ENCODE measurements at regions not wholly inside any gene's neighbourhood (a gene's known extent, or its start where the extent isn't known, plus 50 kb on each side); places are given as distances from the start of the nearest gene placed in this dataset.

- Histone ChIP-seq H3K9me3 (ENCODE audit: control insufficient read depth in 1 of 2, insufficient read depth in 1 of 2, low read length in 2 of 2) (no peaks in the 10 kb centered on the region), H3K36me3 (ENCODE audit: insufficient read depth, low read length) (no peaks in the 10 kb centered on the region), H3K27me3 (ENCODE audit: control insufficient read depth in 1 of 2, insufficient read depth in 2 of 2, low read length in 2 of 2) (no peaks in the 10 kb centered on the region), H3K4me1 (ENCODE audit: insufficient read depth, low read length) (no peaks in the 10 kb centered on the region), H3K27ac (ENCODE audit: low read depth in 1 of 2, low read length in 2 of 2) (no peak overlapping the region), H3K4me3 (ENCODE audit: low read length) (no peak overlapping the region)
- Mint-ChIP-seq H3K27me3 (peaks cover 6% of the 10 kb centered on the region), H3K36me3 (ENCODE audit: low read depth) (no peaks in the 10 kb centered on the region), H3K4me1 (ENCODE audit: low read depth) (no peaks in the 10 kb centered on the region), H3K4me3 (no peak overlapping the region), H3K9me3 (no peaks in the 10 kb centered on the region), H3K27ac (no peak overlapping the region)
- ChIA-PET CTCF (no interaction called here), POLR2A (no interaction called here)
- intact Hi-C loops (cut with DNase I, micrococcal nuclease) = no loop called here
- no peak for TF ChIP-seq CTCF (IDR thresholded peaks at IDR 0.05)
- ATAC-seq (ENCODE audit: poor library complexity) = no peak
- no peak for DNase-seq
Observed at GRCh38 chr10:61350794-61351193, 102.4 kb downstream of the TMEM26 start.

GRCh38 chr10:61350068-61350467 lies 103.1 kb downstream of the TMEM26 start:
- TF ChIP-seq CTCF (IDR thresholded peaks at IDR 0.05) = no peak
- H3K27me3 Mint-ChIP-seq = peaks cover 6% of the 10 kb centered on the region
- Histone ChIP-seq H3K27ac (ENCODE audit: low read depth in 1 of 2, low read length in 2 of 2) (no peak overlapping the region), H3K27me3 (ENCODE audit: control insufficient read depth in 1 of 2, insufficient read depth in 2 of 2, low read length in 2 of 2) (no peaks in the 10 kb centered on the region), H3K36me3 (ENCODE audit: insufficient read depth, low read length) (no peaks in the 10 kb centered on the region), H3K4me1 (ENCODE audit: insufficient read depth, low read length) (no peaks in the 10 kb centered on the region), H3K9me3 (ENCODE audit: control insufficient read depth in 1 of 2, insufficient read depth in 1 of 2, low read length in 2 of 2) (no peaks in the 10 kb centered on the region), H3K4me3 (ENCODE audit: low read length) (no peak overlapping the region)
- POLR2A ChIA-PET = no interaction called here
- no peak for DNase-seq
- no peaks in the 10 kb centered on the region for H3K4me1 Mint-ChIP-seq (ENCODE audit: low read depth)
- intact Hi-C loops (cut with DNase I, micrococcal nuclease) = no loop called here
- no peaks in the 10 kb centered on the region for H3K9me3 Mint-ChIP-seq
- ATAC-seq (ENCODE audit: poor library complexity) = no peak
- H3K27ac Mint-ChIP-seq = no peak overlapping the region
- H3K36me3 Mint-ChIP-seq (ENCODE audit: low read depth) = no peaks in the 10 kb centered on the region
- H3K4me3 Mint-ChIP-seq = no peak overlapping the region
- CTCF ChIA-PET = interaction anchor here (1.0 kb wide), 1 partner anchor 13 kb away, joined by 5 read pairs; no protein-coding TSS in a partner anchor

- Histone ChIP-seq H3K27me3 (ENCODE audit: control insufficient read depth in 1 of 2, insufficient read depth in 2 of 2, low read length in 2 of 2) (no peaks in the 10 kb centered on the region), H3K27ac (ENCODE audit: low read depth in 1 of 2, low read length in 2 of 2) (no peak overlapping the region), H3K36me3 (ENCODE audit: insufficient read depth, low read length) (no peaks in the 10 kb centered on the region), H3K9me3 (ENCODE audit: control insufficient read depth in 1 of 2, insufficient read depth in 1 of 2, low read length in 2 of 2) (no peaks in the 10 kb centered on the region), H3K4me1 (ENCODE audit: insufficient read depth, low read length) (no peaks in the 10 kb centered on the region), H3K4me3 (ENCODE audit: low read length) (no peak overlapping the region)
- H3K9me3 Mint-ChIP-seq = no peaks in the 10 kb centered on the region
- TF ChIP-seq CTCF (IDR thresholded peaks at IDR 0.05) = no peak
- H3K4me1 Mint-ChIP-seq (ENCODE audit: low read depth) = peaks cover 16% of the 10 kb centered on the region
- ChIA-PET CTCF (no interaction called here), POLR2A (no interaction called here)
- H3K4me3 Mint-ChIP-seq = no peak overlapping the region
- no peaks in the 10 kb centered on the region for H3K36me3 Mint-ChIP-seq (ENCODE audit: low read depth)
- no peaks in the 10 kb centered on the region for H3K27me3 Mint-ChIP-seq
- no peak overlapping the region for H3K27ac Mint-ChIP-seq
- DNase-seq = no peak
- intact Hi-C loops (cut with DNase I, micrococcal nuclease) = no loop called here
- no peak for ATAC-seq (ENCODE audit: poor library complexity)
Observed at GRCh38 chr10:61346796-61347413, 106.3 kb downstream of the TMEM26 start.

Measured in CD4-positive, alpha-beta T cell (primary cell).